ENCODE measurements at regions not wholly inside any gene's neighbourhood (a gene's known extent, or its start where the extent isn't known, plus 50 kb on each side); places are given as distances from the start of the nearest gene placed in this dataset.

DNA sequence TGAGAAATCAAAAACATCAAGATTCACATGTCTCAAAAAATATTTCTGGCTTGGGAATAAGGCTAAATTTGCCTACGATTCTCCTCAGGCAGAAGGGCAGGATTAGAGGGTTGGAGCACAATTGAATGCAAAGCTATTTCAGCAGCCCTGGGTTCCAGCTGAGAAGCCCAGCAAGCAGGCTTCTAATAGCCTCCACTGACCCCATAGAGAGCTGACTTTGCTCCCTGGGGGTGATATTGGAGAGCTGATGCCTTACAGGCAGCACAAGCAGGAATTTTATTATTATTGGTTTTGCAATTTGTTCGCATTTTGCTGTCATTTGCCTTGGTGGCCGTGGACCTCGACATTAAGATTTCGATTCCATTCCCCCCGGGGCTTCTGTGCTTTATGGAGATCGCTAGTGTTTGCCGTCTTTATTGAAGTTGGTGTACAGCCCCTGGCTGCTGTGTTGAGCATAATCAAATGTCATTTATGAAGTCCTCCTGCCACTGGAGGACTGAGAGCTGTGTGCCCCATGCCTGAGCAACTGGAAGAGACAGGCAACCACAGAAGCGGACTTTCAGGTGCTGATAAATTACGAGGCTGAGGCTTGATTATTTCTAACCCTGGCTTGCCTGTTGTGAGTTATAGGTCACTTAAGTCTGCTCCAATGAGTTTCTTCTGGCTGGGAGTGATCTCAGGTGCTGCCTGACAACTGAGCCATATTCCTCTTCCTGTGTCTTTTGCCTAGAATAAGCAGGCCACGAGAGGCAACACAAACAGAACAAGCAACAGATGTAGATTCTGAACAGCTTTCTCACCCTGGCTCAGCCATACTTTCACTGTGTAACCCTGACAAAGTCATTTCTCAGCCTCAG lies 518.4 kb upstream of the CAMK1G start:
- Mint-ChIP-seq H3K27me3 (ENCODE audit: low read depth) (no peaks in the 10 kb centered on the region), H3K9me3 (no peaks in the 10 kb centered on the region), H3K36me3 (ENCODE audit: low read depth) (no peaks in the 10 kb centered on the region), H3K4me3 (no peak overlapping the region), H3K4me1 (ENCODE audit: low read depth) (no peaks in the 10 kb centered on the region), H3K27ac (no peak overlapping the region)

DNA sequence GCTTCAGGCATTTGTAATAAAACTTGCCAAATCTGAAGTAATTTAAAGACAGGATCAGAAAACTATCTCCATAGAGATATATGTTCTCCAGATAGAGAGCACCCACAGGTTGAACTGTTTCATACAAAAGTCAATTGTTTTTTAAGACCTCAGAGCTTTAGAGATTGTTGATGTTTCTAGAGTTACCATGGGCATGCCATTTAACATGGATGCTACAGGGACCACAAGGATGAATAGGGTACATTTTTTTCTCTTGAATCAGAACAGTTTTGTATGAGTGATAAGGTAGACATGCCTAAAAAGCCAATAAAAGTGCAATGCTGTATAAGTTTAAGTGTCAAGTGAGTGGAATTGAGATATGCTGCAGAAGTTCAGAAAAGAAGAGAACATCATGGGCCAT lies 511.0 kb upstream of the CAMK1G start:
- H3K36me3 Mint-ChIP-seq (ENCODE audit: low read depth), result no peaks in the 10 kb centered on the region
- no peak overlapping the region for H3K27ac Mint-ChIP-seq
- H3K4me3 Mint-ChIP-seq, result no peak overlapping the region

DNA sequence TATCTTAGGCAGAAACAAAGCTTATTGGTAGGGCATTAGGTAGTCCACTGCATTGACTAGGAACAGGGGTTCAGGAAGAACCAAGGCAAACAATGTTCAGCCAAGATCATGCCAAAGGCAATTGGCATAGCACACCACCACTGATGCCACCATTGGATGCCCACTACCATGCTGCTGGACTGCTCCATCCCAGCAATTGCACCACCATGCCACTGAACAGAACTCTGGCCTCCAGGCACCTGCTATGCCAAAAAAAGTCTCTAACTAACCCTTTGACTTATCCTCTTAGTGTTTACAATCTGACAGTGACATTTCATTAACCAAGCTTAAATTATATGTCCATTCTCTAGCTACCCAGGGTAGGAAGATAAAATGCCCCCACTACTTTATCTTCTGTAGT lies 509.6 kb upstream of the CAMK1G start:
- H3K4me3 Mint-ChIP-seq, result no peak overlapping the region
- no peaks in the 10 kb centered on the region for H3K9me3 Mint-ChIP-seq
- H3K4me1 Mint-ChIP-seq (ENCODE audit: low read depth), result no peaks in the 10 kb centered on the region
- no peaks in the 10 kb centered on the region for H3K27me3 Mint-ChIP-seq (ENCODE audit: low read depth)
- H3K36me3 Mint-ChIP-seq (ENCODE audit: low read depth), result no peaks in the 10 kb centered on the region
- H3K27ac Mint-ChIP-seq, result no peak overlapping the region

More for the DNA sequence above, 511.0 kb upstream of the CAMK1G start:
- H3K4me1 Mint-ChIP-seq (ENCODE audit: low read depth), result no peaks in the 10 kb centered on the region
- H3K9me3 Mint-ChIP-seq, result no peaks in the 10 kb centered on the region
- no peaks in the 10 kb centered on the region for H3K27me3 Mint-ChIP-seq (ENCODE audit: low read depth)

GRCh38 chr1:209074575-209075250 lies 508.8 kb upstream of the CAMK1G start:
- Mint-ChIP-seq H3K36me3 (ENCODE audit: low read depth) (no peaks in the 10 kb centered on the region), H3K4me3 (no peak overlapping the region), H3K27ac (no peak overlapping the region), H3K27me3 (ENCODE audit: low read depth) (no peaks in the 10 kb centered on the region), H3K9me3 (no peaks in the 10 kb centered on the region), H3K4me1 (ENCODE audit: low read depth) (no peaks in the 10 kb centered on the region)

- Mint-ChIP-seq H3K4me3 (no peak overlapping the region), H3K9me3 (no peaks in the 10 kb centered on the region), H3K27ac (no peak overlapping the region), H3K4me1 (ENCODE audit: low read depth) (no peaks in the 10 kb centered on the region), H3K27me3 (ENCODE audit: low read depth) (no peaks in the 10 kb centered on the region), H3K36me3 (ENCODE audit: low read depth) (no peaks in the 10 kb centered on the region)
Observed at GRCh38 chr1:209076688-209077087, 506.8 kb upstream of the CAMK1G start.

GRCh38 chr1:209080170-209080781 lies 503.2 kb upstream of the CAMK1G start:
- no peaks in the 10 kb centered on the region for H3K9me3 Mint-ChIP-seq
- H3K4me3 Mint-ChIP-seq, result no peak overlapping the region
- H3K27ac Mint-ChIP-seq, result no peak overlapping the region
- H3K4me1 Mint-ChIP-seq (ENCODE audit: low read depth), result no peaks in the 10 kb centered on the region
- H3K27me3 Mint-ChIP-seq (ENCODE audit: low read depth), result no peaks in the 10 kb centered on the region
- H3K36me3 Mint-ChIP-seq (ENCODE audit: low read depth), result no peaks in the 10 kb centered on the region

GRCh38 chr1:209086486-209087192 lies 496.9 kb upstream of the CAMK1G start:
- H3K4me3 Mint-ChIP-seq, result no peak overlapping the region
- H3K27me3 Mint-ChIP-seq (ENCODE audit: low read depth), result no peaks in the 10 kb centered on the region
- no peaks in the 10 kb centered on the region for H3K4me1 Mint-ChIP-seq (ENCODE audit: low read depth)
- no peak overlapping the region for H3K27ac Mint-ChIP-seq
- no peaks in the 10 kb centered on the region for H3K36me3 Mint-ChIP-seq (ENCODE audit: low read depth)
- no peaks in the 10 kb centered on the region for H3K9me3 Mint-ChIP-seq

GRCh38 chr1:209094384-209094783 lies 489.1 kb upstream of the CAMK1G start:
- Mint-ChIP-seq H3K4me3 (no peak overlapping the region), H3K36me3 (ENCODE audit: low read depth) (no peaks in the 10 kb centered on the region), H3K27me3 (ENCODE audit: low read depth) (no peaks in the 10 kb centered on the region), H3K9me3 (no peaks in the 10 kb centered on the region), H3K4me1 (ENCODE audit: low read depth) (no peaks in the 10 kb centered on the region), H3K27ac (no peak overlapping the region)

- H3K27ac Mint-ChIP-seq, result no peak overlapping the region
- no peaks in the 10 kb centered on the region for H3K4me1 Mint-ChIP-seq (ENCODE audit: low read depth)
- H3K4me3 Mint-ChIP-seq, result no peak overlapping the region
- H3K9me3 Mint-ChIP-seq, result no peaks in the 10 kb centered on the region
- H3K36me3 Mint-ChIP-seq (ENCODE audit: low read depth), result no peaks in the 10 kb centered on the region
- H3K27me3 Mint-ChIP-seq (ENCODE audit: low read depth), result no peaks in the 10 kb centered on the region
Observed at GRCh38 chr1:209095627-209096595, 487.6 kb upstream of the CAMK1G start.

DNA sequence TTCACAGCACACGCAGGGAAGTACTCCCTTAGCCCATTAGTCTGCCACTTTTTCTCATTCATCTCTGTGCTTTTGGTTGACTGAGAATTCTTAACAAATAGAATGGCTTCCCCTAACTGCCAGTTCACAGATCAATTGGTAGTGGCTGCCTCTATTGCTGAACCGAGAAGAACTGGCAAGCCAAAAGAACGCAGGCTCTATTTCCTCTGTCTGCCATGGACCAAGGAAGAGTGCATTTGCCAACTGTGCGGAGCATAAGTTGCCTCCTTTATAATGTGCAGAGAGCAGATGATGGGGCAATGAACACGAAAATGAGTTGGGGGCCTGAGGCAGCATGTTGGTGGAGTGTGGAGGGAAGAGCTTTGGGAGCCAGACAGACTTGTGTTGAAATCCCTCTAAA lies 483.1 kb upstream of the CAMK1G start:
- Mint-ChIP-seq H3K4me3 (no peak overlapping the region), H3K27me3 (ENCODE audit: low read depth) (no peaks in the 10 kb centered on the region), H3K36me3 (ENCODE audit: low read depth) (no peaks in the 10 kb centered on the region), H3K9me3 (no peaks in the 10 kb centered on the region), H3K27ac (no peak overlapping the region), H3K4me1 (ENCODE audit: low read depth) (no peaks in the 10 kb centered on the region)

GRCh38 chr1:209101106-209101505 lies 482.4 kb upstream of the CAMK1G start:
- Mint-ChIP-seq H3K4me1 (ENCODE audit: low read depth) (no peaks in the 10 kb centered on the region), H3K27me3 (ENCODE audit: low read depth) (no peaks in the 10 kb centered on the region), H3K4me3 (no peak overlapping the region), H3K9me3 (no peaks in the 10 kb centered on the region), H3K36me3 (ENCODE audit: low read depth) (no peaks in the 10 kb centered on the region), H3K27ac (no peak overlapping the region)

DNA sequence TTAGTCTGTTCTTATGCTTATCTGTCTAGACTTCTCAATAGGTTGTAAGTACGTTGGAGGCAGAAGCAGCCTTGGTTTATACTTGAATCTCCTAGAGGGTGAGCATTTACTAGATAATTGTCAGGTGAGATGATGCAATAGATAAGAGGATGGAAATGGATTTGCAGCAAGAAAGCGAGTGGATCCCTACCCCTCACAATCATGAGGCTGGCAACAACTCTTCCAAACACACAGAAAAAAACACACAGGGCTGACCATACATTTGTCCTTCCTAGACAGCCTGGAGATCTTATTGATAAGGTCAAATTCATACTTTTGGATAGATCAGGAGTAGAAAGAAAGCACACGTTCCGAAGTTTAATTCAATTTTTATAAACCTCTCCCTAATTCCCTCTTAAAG lies 481.4 kb upstream of the CAMK1G start:
- Mint-ChIP-seq H3K27ac (no peak overlapping the region), H3K9me3 (no peaks in the 10 kb centered on the region), H3K27me3 (ENCODE audit: low read depth) (no peaks in the 10 kb centered on the region), H3K4me1 (ENCODE audit: low read depth) (no peaks in the 10 kb centered on the region), H3K36me3 (ENCODE audit: low read depth) (no peaks in the 10 kb centered on the region), H3K4me3 (no peak overlapping the region)

DNA sequence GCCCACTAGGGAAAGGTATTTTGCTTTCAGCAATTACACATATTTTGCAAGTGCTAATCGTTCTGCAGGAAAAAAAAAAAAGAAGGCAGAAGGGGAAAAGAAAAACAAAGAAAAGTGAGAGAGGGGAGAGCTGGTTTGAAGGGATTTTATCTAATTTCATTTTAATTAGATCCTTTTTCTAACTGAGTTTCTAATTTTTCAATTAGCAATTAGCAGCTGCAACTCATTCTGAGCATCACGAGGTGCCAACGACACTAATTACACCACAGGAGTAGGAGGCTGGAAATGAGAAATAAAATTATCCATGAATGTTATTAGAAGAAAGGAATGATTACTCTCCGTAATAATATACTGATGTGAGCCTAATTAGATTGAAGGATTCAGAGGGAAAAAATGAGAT lies 481.0 kb upstream of the CAMK1G start:
- H3K27me3 Mint-ChIP-seq (ENCODE audit: low read depth), result no peaks in the 10 kb centered on the region
- H3K9me3 Mint-ChIP-seq, result no peaks in the 10 kb centered on the region
- H3K4me3 Mint-ChIP-seq, result no peak overlapping the region
- no peaks in the 10 kb centered on the region for H3K4me1 Mint-ChIP-seq (ENCODE audit: low read depth)
- no peaks in the 10 kb centered on the region for H3K36me3 Mint-ChIP-seq (ENCODE audit: low read depth)
- H3K27ac Mint-ChIP-seq, result no peak overlapping the region

- no peaks in the 10 kb centered on the region for H3K4me1 Mint-ChIP-seq (ENCODE audit: low read depth)
- no peaks in the 10 kb centered on the region for H3K36me3 Mint-ChIP-seq (ENCODE audit: low read depth)
Observed at GRCh38 chr1:209103092-209103491, 480.4 kb upstream of the CAMK1G start.

More at GRCh38 chr1:209103092-209103491, 480.4 kb upstream of the CAMK1G start:
- H3K27ac Mint-ChIP-seq, result no peak overlapping the region
- no peak overlapping the region for H3K4me3 Mint-ChIP-seq
- H3K27me3 Mint-ChIP-seq (ENCODE audit: low read depth), result no peaks in the 10 kb centered on the region
- H3K9me3 Mint-ChIP-seq, result no peaks in the 10 kb centered on the region

Data from T-helper 1 cell treated with Interleukin-12 subunit alpha and Interleukin-12 subunit beta and Interleukin-4 antibody, amounts not matched to agents 30 μg/mL and 1 μg/mL, for 36 hours (primary cell).